Activated B cell treated with CpG ODN at 0.5 μM for 24 hours (primary cell): ENCODE measurements at regions not wholly inside any gene's neighbourhood (a gene's known extent, or its start where the extent isn't known, plus 50 kb on each side); places are given as distances from the start of the nearest gene placed in this dataset.

ENCODE experiments used
- ATAC-seq: fragments of 200-7000 bp; cut with Tn5 transposase; one replicate; pipeline ENCODE4 v1.10.0; 2021; ENCODE audit warnings: low read depth, mild to moderate bottlenecking, moderate library complexity
- CTCF ChIA-PET: fragments of 350-600 bp; sonication (Branson Sonifier 250); formaldehyde crosslinking; loops from one replicate; lab custom pipeline; 2021; ENCODE audit warnings: antibody characterized with exemption; lab: Charles Lee
- POLR2A ChIA-PET: fragments of 350-600 bp; sonication (Branson Sonifier 250); formaldehyde crosslinking; loops from one replicate; lab custom pipeline; 2021; ENCODE audit warnings: antibody characterized with exemption; lab: Charles Lee
- DNase-seq: peaks from one replicate; pipeline ENCODE4 v3.0.0; 2022
- H3K27ac Mint-ChIP-seq: one replicate; pipeline ENCODE4 v1.8.0; 2020; ENCODE audit warnings: mixed read lengths
- H3K27me3 Mint-ChIP-seq: one replicate; pipeline ENCODE4 v1.8.0; 2021; ENCODE audit warnings: mixed read lengths
- H3K36me3 Mint-ChIP-seq: one replicate; pipeline ENCODE4 v1.8.0; 2021; ENCODE audit warnings: low read depth, mixed read lengths
- H3K4me1 Mint-ChIP-seq: one replicate; pipeline ENCODE4 v1.8.0; 2021; ENCODE audit warnings: mixed read lengths
- H3K4me3 Mint-ChIP-seq: one replicate; pipeline ENCODE4 v1.8.0; 2020; ENCODE audit warnings: mild to moderate bottlenecking, mixed read lengths
- H3K9me3 Mint-ChIP-seq: one replicate; pipeline ENCODE4 v1.8.0; 2020; ENCODE audit warnings: mixed read lengths
- CTCF ChIP-seq: fragments of 200-600 bp; IDR thresholded peaks from one replicate; pipeline ENCODE4 v1.8.0; 2022; ENCODE audit warnings: antibody characterized with exemption, mild to moderate bottlenecking
- intact Hi-C: fragments of 100-400 bp; cut with micrococcal nuclease; formaldehyde crosslinking; loops from one replicate; pipeline ENCODE4 v1.15.1; 2024

- intact Hi-C loops: no loop called here
- no peaks in the 10 kb centered on the region for H3K36me3 Mint-ChIP-seq
- no peak overlapping the region for H3K27ac Mint-ChIP-seq
- no peak for TF ChIP-seq CTCF
- H3K27me3 Mint-ChIP-seq: peaks cover 8% of the 10 kb centered on the region
- DNase-seq (no peak), ATAC-seq (no peak)
- H3K4me3 Mint-ChIP-seq: no peak overlapping the region
- no peaks in the 10 kb centered on the region for H3K9me3 Mint-ChIP-seq
- ChIA-PET POLR2A (no interaction called here), CTCF (no interaction called here)
- H3K4me1 Mint-ChIP-seq: no peaks in the 10 kb centered on the region
These were observed 90.8 kb downstream of the METTL4 start for GRCh38 chr18:2480536-2480935.

DNA sequence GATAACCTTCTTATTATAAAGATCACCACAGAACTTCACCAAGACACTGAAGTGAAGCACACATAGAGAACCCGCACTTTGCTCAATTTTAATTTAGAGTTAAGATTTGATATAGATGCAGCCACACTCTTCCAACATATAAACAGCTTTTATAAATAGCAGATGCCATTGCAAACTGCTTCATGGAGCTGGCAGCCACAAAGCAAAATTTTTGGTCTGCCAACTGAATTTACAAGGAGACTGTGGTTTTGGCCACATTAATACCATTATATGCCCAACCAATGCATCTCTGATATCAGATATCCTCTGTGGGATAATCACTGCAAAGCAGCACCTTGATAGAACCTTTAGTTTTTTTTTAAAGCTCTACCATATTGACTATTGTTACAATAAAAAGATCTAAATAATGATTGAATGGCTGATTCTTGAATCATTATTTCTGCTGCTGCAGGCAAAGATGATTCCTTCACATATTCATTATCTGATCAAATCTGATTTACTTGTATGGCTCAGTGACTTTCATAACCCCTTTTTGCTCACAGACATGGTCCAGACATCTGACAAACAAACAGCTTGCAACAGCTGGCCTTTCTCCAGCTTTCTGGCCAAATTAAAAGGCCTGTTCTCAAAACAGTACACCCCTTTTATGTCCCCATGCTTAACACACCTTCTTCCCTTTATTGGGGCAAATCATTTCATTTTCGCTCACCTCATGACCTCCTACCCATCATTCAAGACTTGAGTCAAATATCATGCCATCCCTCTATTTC, 88.4 kb downstream of the METTL4 start:
- ATAC-seq (no peak), DNase-seq (no peak)
- H3K4me1 Mint-ChIP-seq: no peaks in the 10 kb centered on the region
- CTCF ChIA-PET: no interaction called here
- no peaks in the 10 kb centered on the region for H3K36me3 Mint-ChIP-seq
- POLR2A ChIA-PET: no interaction called here
- intact Hi-C loops: no loop called here
- no peak overlapping the region for H3K4me3 Mint-ChIP-seq
- no peak overlapping the region for H3K27ac Mint-ChIP-seq
- H3K27me3 Mint-ChIP-seq: peaks cover 17% of the 10 kb centered on the region
- no peak for TF ChIP-seq CTCF
- no peaks in the 10 kb centered on the region for H3K9me3 Mint-ChIP-seq

DNA sequence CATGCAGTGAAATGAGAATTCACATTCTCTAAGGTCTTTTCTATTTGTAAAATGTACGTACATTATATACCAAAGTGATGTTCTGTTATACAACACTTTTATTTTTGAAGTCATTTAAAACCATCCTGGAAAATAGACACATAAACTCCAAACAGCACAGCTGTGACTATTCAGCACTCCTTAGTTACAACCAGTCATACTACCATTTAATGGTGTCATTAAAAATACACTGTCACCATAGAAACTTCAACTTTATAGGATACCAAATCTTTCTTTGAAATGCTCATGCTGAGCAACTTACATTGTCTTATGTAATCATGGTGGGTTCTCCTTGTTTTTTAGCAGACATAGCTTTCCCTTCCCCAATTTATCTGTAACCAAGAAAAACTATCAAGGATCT, 85.3 kb downstream of the METTL4 start:
- Mint-ChIP-seq H3K9me3 (no peaks in the 10 kb centered on the region), H3K27ac (no peak overlapping the region), H3K4me3 (no peak overlapping the region), H3K27me3 (peaks cover 19% of the 10 kb centered on the region), H3K36me3 (no peaks in the 10 kb centered on the region), H3K4me1 (no peaks in the 10 kb centered on the region)
- intact Hi-C loops: no loop called here
- CTCF ChIA-PET: no interaction called here
- DNase-seq: no peak
- no peak for TF ChIP-seq CTCF
- ATAC-seq: no peak
- POLR2A ChIA-PET: no interaction called here

DNA sequence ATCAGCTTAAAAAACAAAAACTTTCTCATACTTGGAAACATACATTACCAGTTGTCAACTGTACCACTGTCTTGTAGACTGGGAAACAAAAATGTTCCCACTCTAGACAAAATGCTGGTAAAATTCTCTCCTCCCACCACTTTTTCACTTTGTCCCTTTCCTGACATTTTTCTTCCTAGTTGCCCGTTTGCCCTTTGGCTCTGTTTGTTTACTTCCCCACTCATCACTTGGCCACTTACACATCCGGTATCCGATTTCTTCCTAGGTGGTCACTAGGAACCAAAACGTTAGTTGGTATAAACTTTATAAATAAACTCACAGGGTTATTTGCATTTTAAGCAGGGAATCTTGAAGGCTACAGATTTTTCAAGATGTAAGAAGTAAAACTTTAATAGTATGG, 84.9 kb downstream of the METTL4 start:
- ATAC-seq: no peak
- Mint-ChIP-seq H3K9me3 (no peaks in the 10 kb centered on the region), H3K36me3 (no peaks in the 10 kb centered on the region), H3K27ac (no peak overlapping the region), H3K27me3 (peaks cover 18% of the 10 kb centered on the region), H3K4me3 (no peak overlapping the region), H3K4me1 (no peaks in the 10 kb centered on the region)
- no peak for DNase-seq
- ChIA-PET POLR2A (no interaction called here), CTCF (no interaction called here)
- intact Hi-C loops: no loop called here
- TF ChIP-seq CTCF: no peak
